Nephron (organoid): ENCODE measurements at regions not wholly inside any gene's neighbourhood (a gene's known extent, or its start where the extent isn't known, plus 50 kb on each side); places are given as distances from the start of the nearest gene placed in this dataset.

Experiments used
- H3K27ac Mint-ChIP-seq, 3 experiments: 2 replicates each; pipeline ENCODE4 v1.8.0; 2020; ENCODE audit warnings: mixed read lengths in 3 of 3, mild to moderate bottlenecking in 2 of 3, moderate library complexity in 1 of 3
- H3K27me3 Mint-ChIP-seq: 2 replicates; pipeline ENCODE4 v1.8.0; 2021; ENCODE audit warnings: low read depth, mild to moderate bottlenecking, moderate library complexity, mixed read lengths
- H3K36me3 Mint-ChIP-seq: 2 replicates; pipeline ENCODE4 v1.8.0; 2020; ENCODE audit warnings: low read depth, mixed read lengths
- H3K4me1 Mint-ChIP-seq: 2 replicates; pipeline ENCODE4 v1.8.0; 2020; ENCODE audit warnings: mixed read lengths
- H3K4me3 Mint-ChIP-seq, 3 experiments: 2 replicates each; pipeline ENCODE4 v1.8.0; 2020; ENCODE audit warnings: mild to moderate bottlenecking in 3 of 3, mixed read lengths in 3 of 3, moderate library complexity in 2 of 3
- H3K9me3 Mint-ChIP-seq: 2 replicates; pipeline ENCODE4 v1.8.0; 2020; ENCODE audit warnings: mixed read lengths
- CTCF ChIP-seq, 3 experiments: fragments of 200-600 bp; sonication (generic); IDR thresholded peaks; one replicate each; pipeline ENCODE4 v1.5.0; 2021; ENCODE audit warnings: antibody characterized with exemption in 3 of 3; ENCODE audit not compliant: unreplicated experiment in 3 of 3

- no peak for TF ChIP-seq CTCF (IDR thresholded peaks at IDR 0.05; ENCODE audit: unreplicated experiment in 3 of 3)
- no peak overlapping the region for H3K4me3 Mint-ChIP-seq
- no peaks in the 10 kb centered on the region for H3K36me3 Mint-ChIP-seq
- H3K4me1 Mint-ChIP-seq: peaks cover 51% of the 10 kb centered on the region
- H3K9me3 Mint-ChIP-seq: no peaks in the 10 kb centered on the region
- H3K27ac Mint-ChIP-seq: no peak overlapping the region
- peaks cover 5% of the 10 kb centered on the region for H3K27me3 Mint-ChIP-seq
Measured at GRCh38 chr13:23518231-23518630, 52.0 kb upstream of the TNFRSF19 start.
